Fibroblast of lung (primary cell): ENCODE measurements at regions not wholly inside any gene's neighbourhood (a gene's known extent, or its start where the extent isn't known, plus 50 kb on each side); places are given as distances from the start of the nearest gene placed in this dataset.

ENCODE experiments used
- EZH2 ChIP-seq: IDR thresholded peaks from 2 replicates; pipeline ENCODE4 v1.5.1; 2012; ENCODE audit warnings: low read length, control low read depth, mild to moderate bottlenecking; ENCODE audit errors: missing control alignments
- TF ChIP-seq, protein P1 (sequence below), 2 donors: IDR thresholded peaks in 1 of 2; conservative IDR thresholded peaks in 1 of 2; 1 replicate in 1 of 2; 2 replicates in 1 of 2; pipeline ENCODE4 v1.5.1; 2011 to 2012; ENCODE audit warnings: low read length in 2 of 2, control low read depth in 1 of 2, inconsistent platforms in 1 of 2, low read depth in 1 of 2, mild to moderate bottlenecking in 1 of 2

DNA sequence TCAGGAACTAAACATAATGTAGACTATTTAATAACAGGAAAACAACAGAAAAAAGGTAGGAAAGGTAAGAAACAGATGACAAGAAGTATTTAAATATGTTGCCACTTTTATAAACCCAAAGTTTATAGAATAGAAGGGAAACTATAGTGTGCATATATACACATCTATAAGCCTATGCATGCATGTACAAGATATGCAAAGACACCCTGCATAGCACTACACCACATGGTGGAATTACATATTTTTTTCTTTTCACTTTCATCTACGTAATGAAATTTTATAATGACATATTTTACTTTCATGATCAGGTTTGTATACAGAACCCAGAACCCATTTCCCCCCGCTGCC, 136.8 kb downstream of the MEX3B start:
- TF ChIP-seq, protein P1, sequence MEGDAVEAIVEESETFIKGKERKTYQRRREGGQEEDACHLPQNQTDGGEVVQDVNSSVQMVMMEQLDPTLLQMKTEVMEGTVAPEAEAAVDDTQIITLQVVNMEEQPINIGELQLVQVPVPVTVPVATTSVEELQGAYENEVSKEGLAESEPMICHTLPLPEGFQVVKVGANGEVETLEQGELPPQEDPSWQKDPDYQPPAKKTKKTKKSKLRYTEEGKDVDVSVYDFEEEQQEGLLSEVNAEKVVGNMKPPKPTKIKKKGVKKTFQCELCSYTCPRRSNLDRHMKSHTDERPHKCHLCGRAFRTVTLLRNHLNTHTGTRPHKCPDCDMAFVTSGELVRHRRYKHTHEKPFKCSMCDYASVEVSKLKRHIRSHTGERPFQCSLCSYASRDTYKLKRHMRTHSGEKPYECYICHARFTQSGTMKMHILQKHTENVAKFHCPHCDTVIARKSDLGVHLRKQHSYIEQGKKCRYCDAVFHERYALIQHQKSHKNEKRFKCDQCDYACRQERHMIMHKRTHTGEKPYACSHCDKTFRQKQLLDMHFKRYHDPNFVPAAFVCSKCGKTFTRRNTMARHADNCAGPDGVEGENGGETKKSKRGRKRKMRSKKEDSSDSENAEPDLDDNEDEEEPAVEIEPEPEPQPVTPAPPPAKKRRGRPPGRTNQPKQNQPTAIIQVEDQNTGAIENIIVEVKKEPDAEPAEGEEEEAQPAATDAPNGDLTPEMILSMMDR (conservative IDR thresholded peaks at IDR 0.05 in 1 of 2, IDR thresholded peaks at IDR 0.05 in 1 of 2; ENCODE audit: low read depth in 1 of 2, low read length in 2 of 2): no peak
- TF ChIP-seq EZH2: no peak
